ENCODE measurements at regions not wholly inside any gene's neighbourhood (a gene's known extent, or its start where the extent isn't known, plus 50 kb on each side); places are given as distances from the start of the nearest gene placed in this dataset.

- H3K27ac ChIP-seq (ENCODE audit: insufficient read depth, low read length): peak overlapping the region; percentile 95
- H4K5ac ChIP-seq (ENCODE audit: low read depth, low read length): peak overlapping the region; percentile 74
- dilution Hi-C loops (cut with HindIII; ENCODE audit: low sequenced_read_pairs, unreplicated experiment) (no loop called here), intact Hi-C loops (cut with micrococcal nuclease) (loop anchor here (1.0 to 5.0 kb wide), 2 partner anchors 282 to 988 kb away; no protein-coding TSS in a partner anchor), in situ Hi-C loops (cut with MboI; ENCODE audit: low sequenced_read_pairs) (loop anchor here (10.0 to 25.0 kb wide), 2 partner anchors 134 to 597 kb away; partner anchors contain the start of gene ANKH)
- peak overlapping the region; percentile 84; the same call in 2 of the 3 replicates for H2BK15ac ChIP-seq (ENCODE audit: low read depth, low read length)
- peak overlapping the region; percentile 26 for H3K23ac ChIP-seq (ENCODE audit: low read depth, low read length)
- H2BK5ac ChIP-seq (ENCODE audit: low read depth, low read length, poor library complexity, severe bottlenecking): peak overlapping the region; percentile 86
- H3K18ac ChIP-seq (ENCODE audit: low read depth, low read length): peak overlapping the region; percentile 93
- H2BK120ac ChIP-seq (ENCODE audit: low read depth, low read length): peak overlapping the region; percentile 91
- no peaks in the 10 kb centered on the region for H3K36me3 ChIP-seq (ENCODE audit: control insufficient read depth, insufficient read depth, low read length)
- peak overlapping the region; percentile 37 for H3K9ac ChIP-seq (ENCODE audit: low read depth, low read length)
- no peaks in the 10 kb centered on the region for H4K20me1 ChIP-seq (ENCODE audit: insufficient read depth, low read length)
- peak overlapping the region; percentile 94 for H3K56ac ChIP-seq (ENCODE audit: extremely low read depth, insufficient read depth, low read length)
- DNase-seq (peak; percentile 29), ATAC-seq (ENCODE audit: low read depth) (peak; percentile 18)
- H3K9me1 ChIP-seq (ENCODE audit: insufficient read depth, low read length): no peaks in the 10 kb centered on the region; the same call in 1 of the 2 replicates
- no peak overlapping the region for H3K4me3 ChIP-seq (ENCODE audit: insufficient read depth, low read depth, low read length)
- CTCF ChIA-PET: interaction anchor here (0.7 to 2.5 kb wide), 5 partner anchors 244 to 422 kb away, joined by 3 to 14 read pairs (median 4); no protein-coding TSS in a partner anchor
- H3K79me1 ChIP-seq (ENCODE audit: low read depth in 1 of 2, low read length in 2 of 2): no peaks in the 10 kb centered on the region
- H3K4me1 ChIP-seq (ENCODE audit: control insufficient read depth, insufficient read depth, low read length): peaks cover 11% of the 10 kb centered on the region
- H3K4me2 ChIP-seq (ENCODE audit: low read depth, low read length): peak overlapping the region; percentile 6; the same call in 1 of the 2 replicates
- H2BK20ac ChIP-seq (ENCODE audit: low read depth, low read length): peak overlapping the region; percentile 80
- peak overlapping the region; percentile 1 for H2AK9ac ChIP-seq (replicated peaks; ENCODE audit: low read depth, low read length, poor library complexity)
- POLR2A ChIA-PET (ENCODE audit: unreplicated experiment): no interaction called here
- H4K8ac ChIP-seq (ENCODE audit: low read depth in 2 of 2, low read length in 2 of 2): peak overlapping the region; percentile 77 to 78
- peak overlapping the region; percentile 98 for H4K91ac ChIP-seq (ENCODE audit: insufficient read depth, low read depth, low read length)
- no peak overlapping the region for H2AFZ ChIP-seq (replicated peaks; ENCODE audit: low read length, poor library complexity)
- peak overlapping the region; percentile 59 for H3K14ac ChIP-seq (replicated peaks; ENCODE audit: low read depth, low read length)
- 30% methylated on average over 2 of the region's 5 CpGs; no CpG with 5 or more reads in 1 of the 2 experiments for WGBS, 2 experiments (ENCODE audit: extremely low coverage in 2 of 2, insufficient read length in 1 of 2)
- peak overlapping the region; percentile 91 for H3K4ac ChIP-seq (ENCODE audit: low read depth, low read length)
- no peaks in the 10 kb centered on the region for H3K9me3 ChIP-seq (ENCODE audit: control insufficient read depth, insufficient read depth, low read length)
- no TSS peak for BruUV-seq (replicated peaks)
- H3K27me3 ChIP-seq (ENCODE audit: control insufficient read depth, insufficient read depth, low read length): peaks cover 2% of the 10 kb centered on the region; the same call in 1 of the 2 replicates
- no peak for TF ChIP-seq CEBPB (IDR thresholded peaks at IDR 0.05; ENCODE audit: low read depth, low read length)
- no peak for TF ChIP-seq POLR2A (IDR thresholded peaks at IDR 0.05; ENCODE audit: low read depth, low read length)
- TF ChIP-seq NFE2L2 (IDR thresholded peaks at IDR 0.05; ENCODE audit: low read depth, low read length): no peak
- no peak for TF ChIP-seq RAD21 (IDR thresholded peaks at IDR 0.05; ENCODE audit: low read length)
- no peak for TF ChIP-seq RFX5 (IDR thresholded peaks at IDR 0.05; ENCODE audit: low read depth, low read length)
- TF ChIP-seq MXI1 (IDR thresholded peaks at IDR 0.05; ENCODE audit: borderline replicate concordance, low read depth, low read length): no peak
- no peak for TF ChIP-seq MAZ (IDR thresholded peaks at IDR 0.05; ENCODE audit: borderline replicate concordance, low read depth, low read length)
- no peak for TF ChIP-seq FOS (IDR thresholded peaks at IDR 0.05; ENCODE audit: low read depth, low read length)
- no peak for TF ChIP-seq BHLHE40 (IDR thresholded peaks at IDR 0.05; ENCODE audit: low read depth, low read length)
- TF ChIP-seq ELK1 (IDR thresholded peaks at IDR 0.05; ENCODE audit: borderline replicate concordance, low read depth, low read length): no peak
- no peak for TF ChIP-seq CHD1 (IDR thresholded peaks at IDR 0.05; ENCODE audit: low read depth, low read length)
- TF ChIP-seq RCOR1 (IDR thresholded peaks at IDR 0.05; ENCODE audit: insufficient replicate concordance, low read length): no peak
- no peak for TF ChIP-seq MAFK (IDR thresholded peaks at IDR 0.05; ENCODE audit: low read depth, low read length)
- TF ChIP-seq USF2 (IDR thresholded peaks at IDR 0.05; ENCODE audit: low read depth, low read length): no peak
- TF ChIP-seq CTCF (conservative IDR thresholded peaks at IDR 0.05; ENCODE audit: low read depth, low read length): no peak
- TF ChIP-seq SMC3 (IDR thresholded peaks at IDR 0.05; ENCODE audit: low read depth, low read length): no peak
- H2AK5ac ChIP-seq (ENCODE audit: low read depth, low read length): peak overlapping the region; percentile 95
These were observed 137.3 kb upstream of the ANKH start for GRCh38 chr5:15008921-15009320.

Measured in IMR-90 (cell line).